ENCODE measurements at regions not wholly inside any gene's neighbourhood (a gene's known extent, or its start where the extent isn't known, plus 50 kb on each side); places are given as distances from the start of the nearest gene placed in this dataset.
"Not testable (repeated sequence)": the region's sequence is repeated elsewhere in the genome, so short reads cannot be mapped to it uniquely, and the experiment has no call there.

- Histone ChIP-seq H3K27ac (no peak overlapping the region), H3K4me3 (no peak overlapping the region), H3K36me3 (no peaks in the 10 kb centered on the region), H3K4me1 (no peaks in the 10 kb centered on the region), H3K9me3 (peaks cover 0 to 23% (median 7%) of the 10 kb centered on the region in 8 donors), H3K27me3 (replicated peaks in 1 of 7) (no peaks in the 10 kb centered on the region)
- no peak for DNase-seq
- 52 to 62% (median 56%) methylated on average over 4 of the region's 4 CpGs for WGBS, 5 donors
- intact Hi-C loops (cut with DNase I; ENCODE audit: low total_unique reads) = no loop called here
- TF ChIP-seq POLR2AphosphoS5 (IDR thresholded peaks at IDR 0.05) (no peak), POLR2A (IDR thresholded peaks at IDR 0.05) (no peak), CTCF (IDR thresholded peaks at IDR 0.05 in 8 of 11, conservative IDR thresholded peaks at IDR 0.05 in 3 of 11) (no peak)
Measured at GRCh38 chr22:33142282-33143055, 84.3 kb upstream of the SYN3 start.

GRCh38 chr22:33139937-33140336 is 81.8 kb upstream of the SYN3 start:
- H3K4me1 ChIP-seq = no peaks in the 10 kb centered on the region
- intact Hi-C loops (cut with DNase I; ENCODE audit: low total_unique reads) = no loop called here
- H3K36me3 ChIP-seq = no peaks in the 10 kb centered on the region
- TF ChIP-seq CTCF (IDR thresholded peaks at IDR 0.05 in 8 of 11, conservative IDR thresholded peaks at IDR 0.05 in 3 of 11) = no peak
- no peak for TF ChIP-seq POLR2AphosphoS5 (IDR thresholded peaks at IDR 0.05)
- no peak for TF ChIP-seq POLR2A (IDR thresholded peaks at IDR 0.05)
- no peak overlapping the region for H3K4me3 ChIP-seq
- H3K27me3 ChIP-seq (replicated peaks in 1 of 7) = no peaks in the 10 kb centered on the region
- no peak for DNase-seq
- peaks cover 0 to 46% (median 19%) of the 10 kb centered on the region in 8 donors for H3K9me3 ChIP-seq
- no peak overlapping the region for H3K27ac ChIP-seq

- H3K27me3 ChIP-seq (replicated peaks in 1 of 7); DNase-seq; H3K4me1 ChIP-seq; H3K36me3 ChIP-seq; H3K4me3 ChIP-seq; intact Hi-C loops (cut with DNase I; ENCODE audit: low total_unique reads); H3K27ac ChIP-seq: not testable (repeated sequence)
- WGBS, 5 donors = 50 to 79% (median 73%) methylated on average over 4 to 5 of the region's 5 CpGs
- peaks cover 0 to 50% (median 19%) of the 10 kb centered on the region in 8 donors for H3K9me3 ChIP-seq
Measured at GRCh38 chr22:33138333-33138732, 80.2 kb upstream of the SYN3 start.

GRCh38 chr22:33130473-33130872 is 72.3 kb upstream of the SYN3 start:
- 87 to 95% (median 89%) methylated on average over 9 of the region's 9 CpGs for WGBS, 5 donors
- no peak overlapping the region for H3K27ac ChIP-seq
- no peaks in the 10 kb centered on the region for H3K36me3 ChIP-seq
- H3K27me3 ChIP-seq (replicated peaks in 1 of 7) = peaks cover 0 to 13% (median 0%) of the 10 kb centered on the region in 7 donors
- TF ChIP-seq POLR2AphosphoS5 (IDR thresholded peaks at IDR 0.05) (no peak), POLR2A (IDR thresholded peaks at IDR 0.05) (no peak), CTCF (IDR thresholded peaks at IDR 0.05 in 8 of 11, conservative IDR thresholded peaks at IDR 0.05 in 3 of 11) (no peak)
- no peak overlapping the region for H3K4me3 ChIP-seq
- H3K9me3 ChIP-seq = peaks cover 0 to 8% (median 0%) of the 10 kb centered on the region in 8 donors
- DNase-seq = no peak
- intact Hi-C loops (cut with DNase I; ENCODE audit: low total_unique reads) = no loop called here
- H3K4me1 ChIP-seq = no peaks in the 10 kb centered on the region

Data from spleen (tissue), 11 donors.